ENCODE measurements at regions not wholly inside any gene's neighbourhood (a gene's known extent, or its start where the extent isn't known, plus 50 kb on each side); places are given as distances from the start of the nearest gene placed in this dataset.

GRCh38 chr4:189069772-189070171, 870.9 kb upstream of the FRG1 start:
- TF ChIP-seq CTCF (conservative IDR thresholded peaks at IDR 0.05; ENCODE audit: low read depth, low read length) = no peak
- no peak for TF ChIP-seq EZH2phosphoT487 (IDR thresholded peaks at IDR 0.05; ENCODE audit: borderline replicate concordance, low read length)
- TF ChIP-seq EZH2 (IDR thresholded peaks at IDR 0.05; ENCODE audit: low read length, unreplicated experiment) = no peak

All from PC-3 (cell line).